Ishikawa (cell line): ENCODE measurements at regions not wholly inside any gene's neighbourhood (a gene's known extent, or its start where the extent isn't known, plus 50 kb on each side); places are given as distances from the start of the nearest gene placed in this dataset.

Source experiments
- CEBPB ChIP-seq: IDR thresholded peaks from 2 replicates; pipeline ENCODE4 v1.6.1; 2012
- CREB1 ChIP-seq: IDR thresholded peaks from 2 replicates; pipeline ENCODE4 v1.6.1; 2012; ENCODE audit warnings: low read depth
- FOXM1 ChIP-seq: IDR thresholded peaks from 2 replicates; pipeline ENCODE4 v1.6.1; 2012; ENCODE audit warnings: low read depth, borderline replicate concordance
- MAX ChIP-seq: IDR thresholded peaks from 2 replicates; pipeline ENCODE4 v1.6.1; 2012
- RAD21 ChIP-seq: IDR thresholded peaks from 2 replicates; pipeline ENCODE4 v1.6.1; 2012; ENCODE audit warnings: low read depth
- REST ChIP-seq: IDR thresholded peaks from 2 replicates; pipeline ENCODE4 v1.6.1; 2012; ENCODE audit warnings: low read depth, mild to moderate bottlenecking
- TAF1 ChIP-seq: IDR thresholded peaks from 2 replicates; pipeline ENCODE4 v1.6.1; 2012; ENCODE audit warnings: low read depth, mild to moderate bottlenecking
- TCF12 ChIP-seq: IDR thresholded peaks from 2 replicates; pipeline ENCODE4 v1.6.1; 2012; ENCODE audit warnings: low read depth
- TEAD4 ChIP-seq: IDR thresholded peaks from 2 replicates; pipeline ENCODE4 v1.6.1; 2012
- USF1 ChIP-seq: IDR thresholded peaks from 2 replicates; pipeline ENCODE4 v1.6.1; 2012
- YY1 ChIP-seq: IDR thresholded peaks from 2 replicates; pipeline ENCODE4 v1.6.1; 2012; ENCODE audit warnings: low read depth

GRCh38 chr10:56928714-56929113 is 567.7 kb upstream of the ZWINT start:
- TF ChIP-seq TCF12: no peak
- no peak for TF ChIP-seq USF1
- no peak for TF ChIP-seq CEBPB
- no peak for TF ChIP-seq FOXM1
- no peak for TF ChIP-seq REST
- no peak for TF ChIP-seq YY1
- no peak for TF ChIP-seq RAD21
- TF ChIP-seq CREB1: no peak
- no peak for TF ChIP-seq TAF1
- no peak for TF ChIP-seq MAX
- TF ChIP-seq TEAD4: no peak
